HS-27A (cell line): ENCODE measurements at regions not wholly inside any gene's neighbourhood (a gene's known extent, or its start where the extent isn't known, plus 50 kb on each side); places are given as distances from the start of the nearest gene placed in this dataset.

Experiments used
- DNase-seq: peaks from one replicate; pipeline ENCODE4 v3.0.0-alpha.2; 2012; ENCODE audit warnings: low read depth, missing footprints

- DNase-seq, result no peak
These were observed 842.8 kb downstream of the SI start for GRCh38 chr3:164235289-164236028.

DNA sequence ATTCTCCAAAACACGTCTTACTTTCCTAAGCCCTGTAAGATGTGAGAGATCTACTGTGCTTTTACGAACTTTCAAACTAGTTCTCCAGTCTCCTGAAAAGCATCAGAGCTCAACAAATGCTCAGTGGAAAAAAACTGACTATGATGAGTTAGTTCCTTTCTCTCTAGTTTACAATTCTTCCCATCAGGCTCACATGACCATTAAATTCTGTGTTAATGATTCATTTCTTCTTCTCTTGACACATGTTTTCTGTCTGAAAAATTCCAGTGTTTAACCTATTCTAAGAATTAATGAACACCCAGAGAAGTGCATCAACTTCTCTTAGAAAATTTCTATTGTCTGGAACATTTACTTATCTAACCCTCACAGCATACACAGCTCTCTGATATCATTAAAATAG, 844.3 kb downstream of the SI start:
- DNase-seq, result no peak

- no peak for DNase-seq
These were observed 846.6 kb downstream of the SI start for GRCh38 chr3:164231718-164232117.

- DNase-seq, result no peak
These were observed 847.8 kb downstream of the SI start for GRCh38 chr3:164230385-164231094.

DNA sequence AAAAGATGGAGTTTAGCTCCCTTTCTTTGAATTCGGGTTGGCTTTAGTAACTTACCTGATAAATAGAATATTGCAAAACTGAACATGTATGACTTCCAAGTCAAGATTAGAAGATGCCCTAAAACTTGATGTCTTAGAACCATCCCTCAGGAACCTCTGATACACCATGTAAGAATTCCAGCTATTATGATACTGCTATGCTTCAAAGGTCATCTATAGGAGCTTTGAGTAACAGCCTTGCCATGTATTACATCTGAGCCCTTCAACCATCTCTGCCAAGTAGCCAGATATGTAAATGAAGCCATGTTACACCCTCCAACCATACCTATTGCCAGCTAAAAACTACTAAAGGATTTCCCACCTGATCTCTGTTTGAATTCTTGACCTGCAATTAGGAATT, 854.2 kb downstream of the SI start:
- no peak for DNase-seq

DNA sequence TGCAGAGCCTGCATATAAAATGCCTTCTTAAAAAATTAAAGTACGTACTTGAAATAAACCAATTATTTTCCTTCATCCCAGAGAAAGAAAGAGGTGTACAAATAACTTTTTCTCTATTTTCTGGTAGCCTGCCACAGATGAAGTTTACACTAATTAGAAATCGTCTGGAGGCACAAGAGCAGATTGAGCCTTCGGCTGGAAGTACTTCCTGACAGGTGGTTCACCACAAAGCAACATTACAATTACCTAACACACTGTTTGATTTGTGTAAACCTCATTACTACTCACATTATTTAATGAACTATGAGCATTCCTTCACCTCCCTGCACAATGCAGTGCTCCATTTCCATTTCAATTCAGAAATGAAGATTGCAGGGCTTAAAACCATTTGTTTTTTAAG, 856.1 kb downstream of the SI start:
- DNase-seq, result no peak

DNA sequence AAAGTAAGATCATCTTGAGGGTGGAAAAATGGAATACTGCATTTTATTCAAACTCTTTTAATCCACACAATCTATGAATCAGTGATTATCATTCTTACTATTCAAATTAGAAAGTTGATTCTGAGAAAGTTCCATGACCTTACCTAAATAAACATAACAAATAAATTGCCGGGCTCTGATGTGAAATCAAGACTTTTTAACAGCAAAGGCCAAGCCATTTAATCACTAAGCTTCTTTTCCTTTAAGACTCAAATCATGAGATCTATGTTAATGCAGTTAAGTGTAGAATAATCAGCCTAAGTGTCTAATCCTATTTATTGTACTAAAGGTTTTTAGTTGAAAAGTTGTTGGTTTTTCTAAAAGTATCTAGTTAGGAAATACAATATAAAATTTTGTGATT, 857.0 kb downstream of the SI start:
- no peak for DNase-seq

DNA sequence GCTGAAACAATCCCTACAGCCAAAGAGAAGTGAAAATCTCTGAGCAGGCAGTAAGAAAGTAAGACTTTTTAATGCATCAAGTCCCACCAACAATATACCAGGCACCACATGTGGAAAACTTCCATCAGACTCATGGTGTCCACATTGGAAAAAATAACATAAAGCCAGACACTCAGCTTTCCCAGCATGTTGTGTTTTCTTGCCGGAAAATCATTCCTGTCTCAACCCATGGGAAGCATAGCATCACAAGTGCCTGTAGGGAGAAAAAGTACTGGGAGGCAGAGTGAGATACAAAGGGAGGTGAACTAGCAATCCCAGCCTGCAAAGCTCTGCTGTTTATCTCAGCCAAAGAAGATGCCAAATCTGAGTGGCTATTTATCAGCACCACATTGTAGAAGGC, 868.9 kb downstream of the SI start:
- no peak for DNase-seq

- DNase-seq, result peak; percentile 62
These were observed 869.5 kb downstream of the SI start for GRCh38 chr3:164208821-164209220.

DNA sequence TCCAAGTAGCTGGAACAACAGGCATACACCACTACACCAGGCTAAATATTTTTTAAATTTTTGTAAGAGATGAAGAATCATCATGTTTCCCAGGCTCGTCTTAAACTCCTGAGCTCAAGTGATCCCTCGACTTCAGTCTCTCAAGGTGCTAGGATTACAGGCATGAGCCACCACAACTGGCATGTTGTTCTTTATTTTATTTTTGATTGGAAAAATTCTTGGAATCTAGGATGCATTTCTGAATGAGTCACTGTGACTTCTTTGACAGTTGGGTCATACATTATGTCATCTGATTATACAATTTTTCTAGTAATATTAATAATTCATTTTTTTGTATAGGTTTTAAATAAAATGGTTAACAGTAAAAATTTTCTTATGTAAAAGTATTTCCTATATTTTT, 870.2 kb downstream of the SI start:
- peak; percentile 82 for DNase-seq

- DNase-seq, result no peak
These were observed 878.1 kb downstream of the SI start for GRCh38 chr3:164200053-164200823.

DNA sequence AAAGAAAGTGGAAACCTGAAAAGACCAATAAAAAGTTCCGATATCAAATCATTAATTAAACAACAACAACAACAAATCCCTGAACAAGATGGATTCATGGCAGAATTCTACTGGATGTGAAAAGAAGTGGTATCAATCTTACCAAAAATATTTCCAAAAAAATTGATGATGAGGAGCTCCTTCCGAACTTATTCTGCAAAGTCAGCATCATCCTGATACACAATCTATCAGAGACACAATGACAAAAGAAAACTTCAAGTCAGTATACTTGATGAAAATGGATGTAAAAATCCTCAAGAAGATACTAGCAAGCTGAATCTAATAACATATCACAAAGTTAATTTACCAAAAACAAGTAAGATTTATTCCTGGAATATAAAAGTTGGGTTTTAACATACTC, 881.8 kb downstream of the SI start:
- DNase-seq, result no peak

DNA sequence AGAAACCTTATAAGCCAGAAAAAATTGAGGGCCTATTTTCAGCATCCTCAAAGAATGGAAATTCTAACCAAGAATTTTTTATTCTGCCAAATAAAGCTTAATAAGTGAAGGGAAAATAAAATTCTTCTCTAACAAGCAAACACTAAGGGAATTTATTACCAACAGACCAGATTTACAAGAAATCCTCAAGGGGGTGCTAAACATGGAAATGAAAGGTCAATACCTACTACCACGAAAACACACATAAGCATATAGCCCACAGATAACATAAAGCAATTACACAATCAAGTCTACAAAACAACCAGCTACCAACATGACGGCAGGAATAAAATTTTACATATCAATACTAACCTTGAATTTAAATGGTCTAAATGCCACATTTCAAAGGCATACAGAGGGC, 883.5 kb downstream of the SI start:
- no peak for DNase-seq

DNA sequence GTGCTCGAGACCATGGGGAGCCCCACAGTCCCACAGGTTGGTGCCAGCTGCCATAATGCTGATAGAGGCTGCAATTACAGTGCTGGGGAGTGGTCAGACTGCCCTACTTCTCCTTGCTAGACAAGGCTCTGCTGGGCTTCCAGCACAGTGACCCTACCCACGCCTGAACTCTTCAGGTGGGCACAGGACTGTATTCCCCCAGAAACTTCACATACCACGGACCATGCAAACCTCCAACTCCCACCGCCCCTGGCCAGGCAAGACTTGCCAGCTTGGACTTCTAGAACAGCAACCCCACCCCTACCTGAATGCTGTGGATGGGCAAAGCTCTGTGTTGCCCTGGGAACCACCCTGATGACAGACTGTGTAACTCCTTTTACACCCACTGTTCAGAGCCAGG, 885.3 kb downstream of the SI start:
- DNase-seq, result no peak

DNA sequence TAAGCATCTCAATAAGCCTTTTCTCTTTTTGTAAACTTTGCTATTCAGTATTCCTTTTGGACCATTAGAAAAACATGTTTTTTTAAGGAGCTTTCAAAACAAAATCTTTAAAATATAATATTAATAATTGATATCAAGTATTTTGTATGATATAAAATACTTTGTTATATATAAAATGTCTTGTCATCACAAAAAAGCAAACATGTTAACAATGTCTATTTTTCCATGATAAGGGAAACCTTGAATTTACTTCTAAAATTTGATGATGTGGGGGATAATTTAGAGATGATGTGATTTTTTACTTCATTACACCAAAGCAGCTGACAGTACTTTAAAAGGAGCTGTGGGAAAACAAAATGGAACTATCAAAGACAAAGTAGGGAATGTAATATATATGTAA, 887.7 kb downstream of the SI start:
- no peak for DNase-seq

DNA sequence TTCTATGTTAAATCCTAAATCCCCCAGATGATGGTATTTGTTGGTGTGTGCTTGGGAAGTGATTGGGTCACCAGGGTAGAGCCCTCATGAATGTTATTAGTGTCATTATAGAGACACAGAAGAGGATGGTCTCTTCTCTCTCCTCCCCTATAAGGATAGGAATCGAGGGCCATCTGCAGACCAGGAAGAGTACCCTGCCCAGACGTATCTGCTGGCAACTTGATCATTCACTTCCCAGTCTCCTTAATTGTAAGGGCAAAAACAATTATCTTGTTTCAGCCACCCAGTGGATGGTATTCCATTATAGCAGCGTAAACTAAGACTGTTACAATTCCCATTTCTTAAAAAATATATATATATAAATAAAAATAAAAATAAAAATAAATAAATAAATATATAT, 892.2 kb downstream of the SI start:
- DNase-seq, result no peak

- DNase-seq, result no peak
These were observed 899.1 kb downstream of the SI start for GRCh38 chr3:164179110-164179774.

DNA sequence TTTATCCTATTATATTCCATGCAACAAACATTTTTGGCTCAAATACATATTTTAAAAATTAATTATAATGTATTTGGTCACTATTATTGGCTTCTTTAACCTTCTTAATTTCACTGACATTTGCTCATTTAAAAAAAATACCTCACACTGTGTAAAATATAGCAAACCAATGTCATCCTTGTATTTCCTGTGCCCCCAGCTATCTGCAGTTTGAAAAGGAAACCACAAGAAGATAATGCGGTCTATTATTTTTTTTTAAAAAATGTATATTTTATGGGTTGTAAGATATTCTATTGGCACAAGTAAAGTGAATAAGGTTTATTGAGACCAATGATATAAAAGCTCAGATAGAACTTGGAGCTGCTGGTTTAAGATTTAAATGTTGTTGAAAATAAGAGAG, 904.2 kb downstream of the SI start:
- no peak for DNase-seq

DNA sequence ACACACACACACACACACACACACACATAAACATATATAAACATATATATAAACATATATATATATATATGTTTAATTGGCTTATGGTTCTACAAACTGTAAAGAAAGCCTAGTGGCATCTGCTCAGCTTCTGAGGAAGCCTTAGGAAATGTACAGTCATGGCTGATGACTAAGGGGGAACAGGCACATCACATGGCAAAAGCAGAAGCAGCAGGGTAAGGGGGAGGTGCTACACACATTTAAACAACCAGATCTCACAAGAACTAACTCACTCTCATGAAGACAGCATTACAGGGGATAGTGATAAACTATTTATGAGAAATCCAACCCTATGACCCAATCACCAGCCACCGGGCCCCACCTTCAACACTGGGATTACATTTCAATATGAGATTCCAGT, 922.9 kb downstream of the SI start:
- no peak for DNase-seq

DNA sequence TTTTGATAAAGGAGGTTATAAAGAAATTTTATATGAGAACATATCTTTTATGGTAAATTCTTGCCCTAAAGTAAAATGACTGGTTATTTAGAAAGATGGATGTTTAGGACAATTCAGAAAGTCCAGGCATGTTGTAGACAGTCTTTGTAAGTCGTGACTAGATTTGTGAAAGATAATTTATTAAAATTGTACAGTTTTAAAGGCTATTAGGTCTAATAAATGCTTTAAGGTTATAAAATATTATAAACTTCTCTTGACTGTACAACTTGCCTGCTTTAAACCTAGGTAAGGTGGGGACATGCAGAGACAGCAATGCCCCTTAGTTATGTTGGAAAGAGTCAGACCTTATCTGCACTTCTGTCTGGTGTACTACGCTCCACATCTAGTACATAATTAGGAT, 933.5 kb downstream of the SI start:
- no peak for DNase-seq

DNA sequence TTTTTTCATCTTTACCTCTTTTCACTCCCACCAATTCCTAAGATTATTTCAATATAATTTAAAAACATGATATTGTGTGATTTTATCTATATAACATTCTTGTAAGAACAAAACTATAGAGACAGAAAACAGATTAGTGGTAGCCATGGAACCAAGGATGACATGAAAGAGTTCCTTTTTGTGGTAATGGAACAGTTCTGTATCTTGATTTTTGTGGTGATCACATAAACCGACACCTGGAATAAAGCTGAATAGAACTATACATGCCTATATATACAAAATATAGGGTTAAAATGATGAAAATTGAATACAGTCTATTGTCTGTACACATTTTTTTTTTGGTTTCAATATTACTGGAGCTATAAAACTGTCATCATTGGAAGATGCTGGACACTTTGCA, 945.4 kb downstream of the SI start:
- DNase-seq, result no peak
